ENCODE measurements at regions not wholly inside any gene's neighbourhood (a gene's known extent, or its start where the extent isn't known, plus 50 kb on each side); places are given as distances from the start of the nearest gene placed in this dataset.
A peak's percentile ranks its signal among the peaks of the same experiment; 100 is the strongest.

GRCh38 chr18:27861539-27861938 lies 315.4 kb downstream of the CDH2 start:
- intact Hi-C loops (cut with micrococcal nuclease), result no loop called here
- Histone ChIP-seq H4K20me1 (ENCODE audit: insufficient read depth) (no peaks in the 10 kb centered on the region), H2AFZ (ENCODE audit: low read depth, low read length, poor library complexity, severe bottlenecking) (no peak overlapping the region), H3K9me3 (ENCODE audit: control insufficient read depth in 1 of 2, insufficient read depth in 1 of 2, low read depth in 1 of 2, low read length in 2 of 2) (no peaks in the 10 kb centered on the region), H3K4me3 (replicated peaks in 1 of 2; ENCODE audit: low read depth in 1 of 2, low read length in 2 of 2) (no peak overlapping the region), H3K36me3 (ENCODE audit: control insufficient read depth in 1 of 2, insufficient read depth in 2 of 2, low read length in 2 of 2) (no peaks in the 10 kb centered on the region), H3K27me3 (ENCODE audit: insufficient read depth, low read length) (no peaks in the 10 kb centered on the region), H3K9me2 (ENCODE audit: insufficient read depth) (no peaks in the 10 kb centered on the region), H3K9ac (ENCODE audit: low read length) (no peak overlapping the region), H3K4me2 (ENCODE audit: low read length) (no peak overlapping the region), H3K79me2 (ENCODE audit: insufficient read depth, low read length) (no peaks in the 10 kb centered on the region), H3K4me1 (ENCODE audit: control insufficient read depth in 1 of 2, insufficient read depth in 2 of 2, low read length in 2 of 2) (peaks cover 0 to 11% of the 10 kb centered on the region in 2 experiments; a peak in 1 of 4 replicates), H3K27ac (ENCODE audit: low read depth, low read length) (no peak overlapping the region)
- DNase-seq (ENCODE audit: low read depth, low spot score), result no peak
- no peak for TF ChIP-seq POLR2A (IDR thresholded peaks at IDR 0.05; ENCODE audit: borderline replicate concordance, extremely low read depth, insufficient read depth, insufficient read length)
- TF ChIP-seq TCF7L2 (IDR thresholded peaks at IDR 0.05; ENCODE audit: borderline replicate concordance, extremely low read depth, insufficient read depth, insufficient read length), result no peak
- TF ChIP-seq REST (IDR thresholded peaks at IDR 0.05; ENCODE audit: low read depth), result no peak
- TF ChIP-seq CBX3 (IDR thresholded peaks at IDR 0.05; ENCODE audit: low read depth), result no peak
- TF ChIP-seq EZH2 (IDR thresholded peaks at IDR 0.05), result no peak
- TF ChIP-seq MAX (IDR thresholded peaks at IDR 0.05), result no peak
- POLR2A ChIA-PET, result no interaction called here
- no TSS peak for BruUV-seq (replicated peaks)
- RAD21 ChIA-PET (ENCODE audit: low non-redundant PET in 1 of 2, low total read pairs in 2 of 2, uncharacterized antibody in 2 of 2, unreplicated experiment in 2 of 2), result no interaction called here
- no peak for ATAC-seq
- CTCF ChIA-PET, result no interaction called here

- no peaks in the 10 kb centered on the region for H3K9me2 ChIP-seq (ENCODE audit: insufficient read depth)
- H2AFZ ChIP-seq (ENCODE audit: low read depth, low read length, poor library complexity, severe bottlenecking), result no peak overlapping the region
- ATAC-seq, result no peak
- no peaks in the 10 kb centered on the region for H3K27me3 ChIP-seq (ENCODE audit: insufficient read depth, low read length)
- intact Hi-C loops (cut with micrococcal nuclease), result no loop called here
- H3K79me2 ChIP-seq (ENCODE audit: insufficient read depth, low read length), result no peaks in the 10 kb centered on the region
- no peak overlapping the region for H3K27ac ChIP-seq (ENCODE audit: low read depth, low read length)
- no peak for DNase-seq (ENCODE audit: low read depth, low spot score)
- no peaks in the 10 kb centered on the region for H3K36me3 ChIP-seq (ENCODE audit: control insufficient read depth in 1 of 2, insufficient read depth in 2 of 2, low read length in 2 of 2)
- ChIA-PET CTCF (no interaction called here), POLR2A (no interaction called here), RAD21 (ENCODE audit: low non-redundant PET in 1 of 2, low total read pairs in 2 of 2, uncharacterized antibody in 2 of 2, unreplicated experiment in 2 of 2) (no interaction called here)
- no peaks in the 10 kb centered on the region for H4K20me1 ChIP-seq (ENCODE audit: insufficient read depth)
- no peaks in the 10 kb centered on the region for H3K9me3 ChIP-seq (ENCODE audit: control insufficient read depth in 1 of 2, insufficient read depth in 1 of 2, low read depth in 1 of 2, low read length in 2 of 2)
- H3K4me3 ChIP-seq (replicated peaks in 1 of 2; ENCODE audit: low read depth in 1 of 2, low read length in 2 of 2), result no peak overlapping the region
- H3K4me2 ChIP-seq (ENCODE audit: low read length), result peak overlapping the region; percentile 3; the same call in 1 of the 2 replicates
- TF ChIP-seq POLR2AphosphoS5 (IDR thresholded peaks at IDR 0.05; ENCODE audit: low read depth, low read length) (no peak), ZBTB33 (IDR thresholded peaks at IDR 0.05; ENCODE audit: extremely low read depth, insufficient replicate concordance, low read length) (no peak), SIN3A (IDR thresholded peaks at IDR 0.05; ENCODE audit: low read depth) (no peak), TCF7L2 (IDR thresholded peaks at IDR 0.05; ENCODE audit: borderline replicate concordance, extremely low read depth, insufficient read depth, insufficient read length) (peak; percentile 28), CTCF (IDR thresholded peaks at IDR 0.05 in 2 of 3, conservative IDR thresholded peaks at IDR 0.05 in 1 of 3; ENCODE audit: borderline replicate concordance in 1 of 3, insufficient read depth in 1 of 3, low read depth in 2 of 3, low read length in 2 of 3) (no peak)
- BruUV-seq (replicated peaks), result no TSS peak
- H3K9ac ChIP-seq (ENCODE audit: low read length), result no peak overlapping the region
- H3K4me1 ChIP-seq (ENCODE audit: control insufficient read depth in 1 of 2, insufficient read depth in 2 of 2, low read length in 2 of 2), result peaks cover 0 to 11% of the 10 kb centered on the region in 2 experiments; a peak in 1 of 4 replicates
Observed at GRCh38 chr18:27860701-27861107, 316.2 kb downstream of the CDH2 start.

Data from HCT116 (cell line).